ENCODE measurements at regions not wholly inside any gene's neighbourhood (a gene's known extent, or its start where the extent isn't known, plus 50 kb on each side); places are given as distances from the start of the nearest gene placed in this dataset.
"Not testable (repeated sequence)": the region's sequence is repeated elsewhere in the genome, so short reads cannot be mapped to it uniquely, and the experiment has no call there.

DNA sequence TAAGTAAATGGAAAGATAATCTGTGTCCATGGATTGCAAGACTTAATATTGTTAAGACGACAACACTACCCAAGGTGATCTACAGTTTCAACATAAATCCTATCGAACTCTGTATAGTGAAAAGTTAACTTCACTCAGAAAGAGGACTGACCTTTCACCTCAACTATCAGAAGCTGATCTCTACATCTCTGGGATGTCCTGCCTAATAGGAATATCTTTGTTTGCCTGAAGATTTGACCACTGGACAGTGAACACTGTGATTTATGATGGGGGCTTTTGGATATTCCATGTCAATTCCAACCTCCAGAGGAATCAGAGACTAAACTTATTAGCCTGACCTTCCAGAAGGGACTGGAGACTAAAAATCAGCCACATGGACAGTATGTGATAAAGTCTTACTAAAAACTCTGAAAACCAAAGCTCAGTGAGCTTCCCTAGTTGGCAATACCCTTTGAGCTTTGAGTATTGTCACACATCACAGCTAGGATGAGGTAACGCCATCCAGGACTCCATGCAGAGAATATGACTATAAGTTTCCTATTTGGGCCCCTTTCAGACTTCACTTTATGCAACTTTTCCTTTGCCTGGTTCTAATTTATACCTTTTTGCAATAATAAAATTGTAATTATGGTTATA is 164.9 kb upstream of the SETMAR start:
- H3K9me3 ChIP-seq (replicated peaks) = no peaks in the 10 kb centered on the region
- no peaks in the 10 kb centered on the region for H3K36me3 ChIP-seq
- no peak overlapping the region for H3K4me3 ChIP-seq
- no peaks in the 10 kb centered on the region for H3K27me3 ChIP-seq
- no peak overlapping the region for H3K27ac ChIP-seq
- no peak for DNase-seq
- H3K4me1 ChIP-seq = no peaks in the 10 kb centered on the region

DNA sequence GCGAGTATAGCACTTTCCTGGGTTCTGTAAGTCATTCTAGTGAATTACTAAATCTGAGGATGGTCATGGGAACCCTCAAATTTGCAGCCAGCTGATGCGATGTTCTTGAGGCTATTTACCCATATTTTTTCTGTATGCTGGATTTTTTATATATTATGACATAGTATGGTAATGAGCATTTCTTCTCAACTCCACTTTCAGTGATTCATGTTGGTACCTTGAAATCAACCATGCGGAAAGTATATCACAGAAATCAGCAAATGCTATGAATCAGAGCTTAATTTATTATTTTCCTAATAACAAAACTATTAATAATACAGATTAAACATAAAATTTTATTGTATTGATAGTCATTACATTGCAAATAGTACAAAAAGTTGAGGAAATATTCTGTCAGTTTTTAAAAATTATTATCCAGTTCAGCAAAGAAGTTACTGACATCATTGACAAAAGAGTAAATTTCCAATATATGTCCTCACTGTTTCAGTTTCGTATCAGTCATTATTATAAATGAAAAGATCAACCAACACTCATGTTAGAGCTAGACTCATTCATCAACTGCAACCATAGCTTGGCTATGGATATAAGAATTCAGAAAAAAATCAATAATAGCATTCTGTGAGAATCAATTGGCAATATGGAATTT is 164.3 kb upstream of the SETMAR start:
- Histone ChIP-seq H3K27ac (no peak overlapping the region), H3K4me3 (no peak overlapping the region), H3K4me1 (no peaks in the 10 kb centered on the region), H3K36me3 (no peaks in the 10 kb centered on the region), H3K27me3 (no peaks in the 10 kb centered on the region), H3K9me3 (replicated peaks) (no peaks in the 10 kb centered on the region)
- no peak for DNase-seq

DNA sequence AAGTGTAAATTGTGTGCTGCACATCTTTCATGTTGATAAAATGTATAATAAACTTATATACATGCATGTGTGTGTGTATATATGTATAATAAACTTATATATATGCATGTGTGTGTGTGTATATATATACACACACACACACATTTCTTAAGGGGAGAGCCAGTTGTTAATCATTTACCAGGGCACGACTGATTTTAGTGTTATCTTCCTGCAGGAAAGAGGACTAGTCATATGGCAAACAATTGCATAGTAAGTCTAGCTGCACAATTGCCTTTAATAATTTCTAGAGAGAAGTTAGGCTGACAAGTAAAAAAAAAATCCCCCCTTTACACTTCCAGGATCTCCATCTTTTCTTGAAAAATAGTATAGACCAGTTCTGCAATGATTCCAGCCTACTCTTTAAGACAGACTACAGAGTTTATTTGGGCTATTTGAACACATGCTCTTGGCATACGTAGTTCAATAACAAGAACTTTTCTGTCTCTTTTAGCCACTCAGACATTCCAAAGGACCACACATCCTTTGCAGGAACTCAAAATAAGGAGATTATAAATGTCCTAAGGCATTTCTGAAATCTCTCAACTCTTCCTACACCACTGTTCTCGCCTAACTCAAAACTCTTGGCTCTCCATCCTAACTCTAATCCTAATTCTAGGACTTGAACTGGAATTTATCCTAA is 163.6 kb upstream of the SETMAR start:
- Histone ChIP-seq H3K36me3 (no peaks in the 10 kb centered on the region), H3K9me3 (replicated peaks) (no peaks in the 10 kb centered on the region), H3K27ac (no peak overlapping the region), H3K4me1 (no peaks in the 10 kb centered on the region), H3K4me3 (no peak overlapping the region), H3K27me3 (no peaks in the 10 kb centered on the region)
- no peak for DNase-seq

DNA sequence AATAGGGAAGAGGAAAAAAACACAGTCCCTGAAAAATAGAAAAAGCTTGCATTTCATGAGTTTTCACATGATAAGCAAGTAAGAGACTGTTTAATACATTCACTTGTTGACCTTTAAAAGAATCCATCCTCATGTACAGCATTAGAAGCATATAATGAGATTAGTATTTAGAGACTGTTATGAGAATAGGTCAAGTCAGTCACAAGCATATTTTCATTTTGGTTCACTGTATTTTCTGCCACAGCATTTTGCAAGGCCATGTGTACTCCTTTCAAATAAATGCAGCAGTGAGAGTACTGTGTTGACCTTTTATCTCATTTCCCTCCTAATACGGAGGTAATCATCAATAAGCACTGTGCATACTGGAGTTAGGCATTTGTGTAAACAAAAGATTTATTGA is 162.2 kb upstream of the SETMAR start:
- H3K27me3 ChIP-seq = no peaks in the 10 kb centered on the region
- H3K4me3 ChIP-seq = no peak overlapping the region
- H3K36me3 ChIP-seq = no peaks in the 10 kb centered on the region
- no peaks in the 10 kb centered on the region for H3K9me3 ChIP-seq (replicated peaks)
- no peak for DNase-seq
- H3K27ac ChIP-seq = no peak overlapping the region
- no peaks in the 10 kb centered on the region for H3K4me1 ChIP-seq

DNA sequence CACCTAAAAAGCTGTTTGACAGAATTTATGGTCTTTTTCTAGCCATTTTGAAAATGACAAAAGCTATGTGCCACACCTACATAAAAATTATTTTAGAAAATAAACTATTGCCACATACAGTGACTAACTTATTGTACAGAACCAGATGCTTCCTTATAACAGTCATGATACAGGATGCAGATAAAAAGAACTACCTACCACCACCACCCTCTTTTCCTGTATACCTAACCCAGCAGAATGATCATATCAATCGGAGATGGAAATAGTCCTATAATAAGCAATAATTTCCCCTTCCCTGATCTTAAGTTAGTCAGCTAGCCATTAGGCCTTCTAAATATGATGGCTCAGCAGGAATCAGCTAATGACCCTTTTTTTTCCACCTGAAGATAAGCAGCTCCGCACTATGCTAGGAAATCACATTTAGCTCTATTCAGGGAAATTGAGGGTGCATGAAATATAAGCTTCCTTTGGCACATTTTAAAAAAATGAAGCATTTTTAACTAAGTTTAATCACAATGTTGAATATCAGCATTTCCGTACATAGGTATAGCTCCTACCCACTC is 155.5 kb upstream of the SETMAR start:
- Histone ChIP-seq H3K4me3 (no peak overlapping the region), H3K36me3 (no peaks in the 10 kb centered on the region), H3K27ac (no peak overlapping the region), H3K9me3 (replicated peaks) (no peaks in the 10 kb centered on the region), H3K27me3 (no peaks in the 10 kb centered on the region), H3K4me1 (no peaks in the 10 kb centered on the region)
- no peak for DNase-seq

DNA sequence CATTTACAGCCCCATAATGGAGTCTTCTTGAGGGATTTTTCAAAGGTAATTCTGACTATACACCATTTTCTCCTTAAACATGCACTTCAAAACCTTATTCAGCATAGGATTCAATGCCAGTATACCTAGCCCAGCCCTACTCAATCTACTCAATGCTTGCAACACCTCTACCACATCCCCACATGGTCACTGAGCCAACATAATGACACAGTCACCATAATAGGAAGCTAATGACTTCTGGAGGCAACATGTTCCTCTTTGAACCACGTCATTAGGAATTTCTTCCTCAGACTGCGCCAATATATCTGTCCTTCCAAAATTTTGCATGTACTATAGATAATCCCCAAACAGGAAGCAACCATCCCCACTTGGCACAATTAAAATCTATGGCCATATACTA is 153.9 kb upstream of the SETMAR start:
- Histone ChIP-seq H3K4me1 (no peaks in the 10 kb centered on the region), H3K9me3 (replicated peaks) (no peaks in the 10 kb centered on the region), H3K27me3 (no peaks in the 10 kb centered on the region), H3K36me3 (no peaks in the 10 kb centered on the region), H3K4me3 (no peak overlapping the region), H3K27ac (no peak overlapping the region)
- DNase-seq = no peak

DNA sequence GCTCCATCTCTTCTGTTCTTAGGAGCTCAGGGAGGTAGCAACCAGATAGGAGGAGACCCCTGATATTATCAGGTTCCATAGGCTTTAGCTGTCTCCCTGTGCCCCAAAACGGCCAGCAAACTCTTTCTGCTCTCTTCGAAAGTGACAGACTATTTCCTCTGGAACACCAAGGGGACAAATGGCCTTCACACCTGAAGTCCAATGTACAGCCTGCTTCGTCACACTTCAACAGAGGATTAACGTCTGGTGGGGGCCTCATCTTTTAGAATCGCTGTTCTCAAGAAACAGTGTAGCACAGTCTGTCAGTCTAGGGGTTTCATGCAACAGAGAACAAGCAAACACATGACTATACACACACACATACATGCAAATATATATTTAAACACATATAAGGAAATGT is 152.4 kb upstream of the SETMAR start:
- DNase-seq = no peak
- no peak overlapping the region for H3K4me3 ChIP-seq
- no peaks in the 10 kb centered on the region for H3K36me3 ChIP-seq
- H3K27ac ChIP-seq = no peak overlapping the region
- no peaks in the 10 kb centered on the region for H3K9me3 ChIP-seq (replicated peaks)
- no peaks in the 10 kb centered on the region for H3K4me1 ChIP-seq
- no peaks in the 10 kb centered on the region for H3K27me3 ChIP-seq

DNA sequence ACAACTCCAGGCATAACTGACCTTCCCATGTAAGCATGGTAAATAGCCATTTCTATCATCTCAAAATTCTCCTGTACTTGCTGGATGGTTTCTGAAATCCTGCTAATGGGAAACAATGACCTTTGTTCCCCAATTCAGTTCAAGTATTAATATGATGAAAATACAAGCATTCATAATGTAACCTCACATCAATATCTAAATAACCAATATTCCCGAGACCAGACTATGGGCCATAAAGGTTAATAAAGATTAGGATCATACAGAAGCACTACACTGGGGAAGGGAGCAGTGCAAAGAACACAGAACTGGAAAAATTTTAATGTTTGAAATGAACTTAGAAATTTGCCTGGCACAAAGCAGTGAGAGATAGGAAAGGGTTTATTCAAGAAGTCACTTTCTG is 151.3 kb upstream of the SETMAR start:
- H3K27ac ChIP-seq = no peak overlapping the region
- no peaks in the 10 kb centered on the region for H3K36me3 ChIP-seq
- no peaks in the 10 kb centered on the region for H3K4me1 ChIP-seq
- no peaks in the 10 kb centered on the region for H3K9me3 ChIP-seq (replicated peaks)
- no peak overlapping the region for H3K4me3 ChIP-seq
- no peaks in the 10 kb centered on the region for H3K27me3 ChIP-seq
- DNase-seq = no peak

DNA sequence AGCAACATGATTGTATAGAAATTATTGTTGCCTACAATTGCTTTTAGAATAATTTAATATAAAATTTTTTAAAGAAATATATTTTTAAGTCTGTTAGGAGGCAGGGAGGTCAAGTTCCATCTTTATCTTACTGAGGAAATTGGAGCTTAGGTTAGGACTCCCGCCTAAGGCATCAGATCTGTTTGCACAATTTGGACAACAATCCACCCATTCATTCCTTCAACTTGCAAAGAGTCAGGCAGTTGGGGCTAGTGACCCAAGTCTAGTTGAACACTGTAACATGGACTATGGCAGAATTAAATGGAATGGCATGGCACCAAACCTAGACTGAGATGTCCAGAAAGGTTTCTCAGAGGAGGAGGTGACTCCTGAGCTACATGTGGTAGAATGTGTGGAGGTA is 149.4 kb upstream of the SETMAR start:
- no peaks in the 10 kb centered on the region for H3K4me1 ChIP-seq
- H3K27me3 ChIP-seq = no peaks in the 10 kb centered on the region
- no peak for DNase-seq

DNA sequence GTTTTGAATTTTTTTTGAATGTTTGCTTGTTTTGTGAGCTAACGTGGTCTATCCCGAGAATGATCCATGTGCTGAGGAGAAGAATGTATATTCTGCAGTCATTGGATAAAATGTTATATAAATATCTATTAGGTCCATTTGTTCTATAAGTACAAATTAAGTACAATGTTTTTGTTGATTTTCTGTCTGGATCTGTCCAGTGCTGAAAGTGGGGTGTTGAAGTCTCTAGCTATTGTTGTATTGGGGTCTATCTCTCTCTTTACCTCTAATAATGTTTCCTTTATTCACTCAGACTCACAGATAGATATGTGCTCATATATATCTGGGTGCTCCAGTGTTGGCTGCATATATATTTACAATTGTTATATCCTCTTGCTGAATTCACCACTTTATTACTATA is 144.8 kb upstream of the SETMAR start:
- Histone ChIP-seq H3K27me3 (no peaks in the 10 kb centered on the region), H3K27ac (no peak overlapping the region), H3K9me3 (replicated peaks) (no peaks in the 10 kb centered on the region), H3K4me3 (no peak overlapping the region), H3K4me1 (no peaks in the 10 kb centered on the region), H3K36me3 (no peaks in the 10 kb centered on the region)
- no peak for DNase-seq

More for the DNA sequence above, 149.4 kb upstream of the SETMAR start:
- Histone ChIP-seq H3K36me3 (no peaks in the 10 kb centered on the region), H3K9me3 (replicated peaks) (no peaks in the 10 kb centered on the region), H3K4me3 (no peak overlapping the region), H3K27ac (no peak overlapping the region)

DNA sequence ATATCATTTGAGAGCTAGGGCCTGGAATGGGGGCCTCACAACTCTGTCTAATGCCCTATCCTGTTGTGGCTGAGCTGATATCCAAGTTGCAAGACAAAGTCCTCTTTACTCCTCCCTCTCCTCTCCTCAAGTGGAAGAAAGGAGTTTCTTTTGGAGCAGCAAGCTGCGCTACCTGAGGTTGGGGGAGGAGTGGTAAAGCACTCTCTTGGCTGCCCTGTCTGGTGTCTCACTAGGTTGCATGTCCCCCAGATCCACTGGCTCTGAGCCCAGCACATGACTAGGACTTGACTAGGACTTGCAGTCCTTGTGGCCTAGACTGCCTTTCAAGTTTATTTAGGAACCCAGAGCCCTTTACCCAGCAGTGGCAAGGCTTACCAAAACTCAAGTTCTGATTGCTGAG is 141.1 kb upstream of the SETMAR start:
- Histone ChIP-seq H3K9me3 (replicated peaks) (no peaks in the 10 kb centered on the region), H3K4me3 (no peak overlapping the region), H3K4me1 (no peaks in the 10 kb centered on the region), H3K27ac (no peak overlapping the region), H3K36me3 (no peaks in the 10 kb centered on the region), H3K27me3 (no peaks in the 10 kb centered on the region)
- no peak for DNase-seq

DNA sequence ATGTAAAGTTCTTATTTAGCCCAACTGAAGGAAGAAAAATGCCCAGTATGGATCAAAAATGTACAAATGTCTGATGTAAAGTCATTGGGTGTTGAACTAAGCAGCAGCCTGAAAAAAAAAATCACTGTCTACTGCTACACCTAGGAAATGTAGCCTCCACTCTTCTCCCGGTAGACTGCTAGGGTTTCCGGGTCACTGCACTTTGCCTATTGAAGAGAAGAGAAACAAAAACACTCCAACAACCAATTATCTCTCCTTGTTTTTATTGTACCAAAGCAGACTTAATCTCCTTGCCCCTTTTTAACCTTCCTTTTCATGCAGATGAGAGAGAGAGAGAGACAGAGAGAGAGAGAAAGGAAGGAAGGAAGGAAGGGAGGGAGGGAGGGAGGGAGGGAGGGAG is 140.2 kb upstream of the SETMAR start:
- Histone ChIP-seq H3K27ac (no peak overlapping the region), H3K36me3 (no peaks in the 10 kb centered on the region), H3K4me1 (no peaks in the 10 kb centered on the region), H3K4me3 (no peak overlapping the region), H3K9me3 (replicated peaks) (no peaks in the 10 kb centered on the region), H3K27me3 (no peaks in the 10 kb centered on the region)
- DNase-seq = no peak

DNA sequence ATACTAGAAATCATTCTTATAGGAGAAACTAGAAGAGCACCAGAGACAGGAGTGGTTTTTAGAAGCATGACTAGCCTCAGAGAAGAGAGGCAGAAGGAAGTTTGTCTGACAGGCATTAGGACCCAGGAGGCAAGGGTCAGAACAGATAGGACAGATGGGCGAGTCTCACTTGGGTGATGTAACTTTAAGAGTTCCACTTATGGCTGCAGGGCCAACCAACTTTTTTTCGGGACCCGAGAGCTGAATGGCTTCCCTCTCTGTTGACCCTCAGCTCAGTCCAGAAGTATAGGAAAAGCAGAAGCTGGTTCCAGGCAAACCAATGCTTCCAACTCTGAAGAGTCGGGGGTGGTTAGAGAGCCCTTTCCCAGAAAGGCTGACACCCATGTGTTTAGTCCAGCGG is 136.6 kb upstream of the SETMAR start:
- no peaks in the 10 kb centered on the region for H3K36me3 ChIP-seq
- H3K9me3 ChIP-seq (replicated peaks) = no peaks in the 10 kb centered on the region
- no peaks in the 10 kb centered on the region for H3K4me1 ChIP-seq
- H3K27me3 ChIP-seq = no peaks in the 10 kb centered on the region
- no peak overlapping the region for H3K4me3 ChIP-seq
- no peak overlapping the region for H3K27ac ChIP-seq
- DNase-seq = peak in 1 of 2 experiments; percentile 3

DNA sequence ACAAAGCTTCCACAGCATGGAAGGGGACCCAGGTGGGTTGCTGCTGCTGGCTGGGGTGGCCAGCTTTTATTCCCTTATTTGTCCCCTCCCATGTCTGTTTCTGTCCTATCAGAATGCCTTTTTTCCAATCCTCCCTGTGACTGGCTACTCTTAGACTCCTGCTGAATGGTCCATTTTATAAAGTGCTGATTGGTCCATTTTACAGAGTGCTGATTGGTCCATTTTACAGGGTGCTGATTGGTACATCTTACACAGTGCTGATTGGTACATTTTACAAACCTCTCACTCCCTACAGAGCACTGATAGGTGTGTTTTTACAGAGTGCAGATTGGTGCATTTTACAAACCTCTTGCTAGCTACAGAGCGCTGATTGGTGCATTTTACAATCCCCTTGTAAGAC is 135.9 kb upstream of the SETMAR start:
- H3K9me3 ChIP-seq (replicated peaks); H3K4me1 ChIP-seq; H3K36me3 ChIP-seq; H3K27me3 ChIP-seq; H3K4me3 ChIP-seq; DNase-seq; H3K27ac ChIP-seq: not testable (repeated sequence)

DNA sequence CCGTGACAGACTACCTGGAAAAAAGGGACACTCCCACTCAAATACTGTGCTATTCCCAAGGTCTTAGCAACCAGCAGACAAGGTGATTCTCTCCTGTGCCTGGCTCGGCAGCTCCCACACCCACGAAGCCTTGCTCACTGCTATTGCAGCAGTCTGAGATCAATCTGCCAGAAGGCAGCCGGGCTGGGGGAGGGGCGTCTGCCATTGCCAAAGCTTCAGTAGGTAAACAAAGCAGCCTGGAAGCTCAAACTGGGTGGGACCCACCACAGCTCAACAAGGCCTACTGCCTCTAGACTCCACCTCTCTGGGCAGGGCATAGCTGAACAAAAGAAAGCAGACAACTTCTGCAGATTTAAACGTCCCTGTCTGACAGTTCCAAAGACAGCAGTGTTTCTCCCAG is 128.4 kb upstream of the SETMAR start:
- DNase-seq = no peak
- no peaks in the 10 kb centered on the region for H3K9me3 ChIP-seq (replicated peaks)
- H3K36me3 ChIP-seq = no peaks in the 10 kb centered on the region
- H3K27ac ChIP-seq = no peak overlapping the region
- no peak overlapping the region for H3K4me3 ChIP-seq
- H3K27me3 ChIP-seq = no peaks in the 10 kb centered on the region
- no peaks in the 10 kb centered on the region for H3K4me1 ChIP-seq

Measured in SJCRH30 (cell line).